ENCODE measurements at regions not wholly inside any gene's neighbourhood (a gene's known extent, or its start where the extent isn't known, plus 50 kb on each side); places are given as distances from the start of the nearest gene placed in this dataset.

- no peak for TF ChIP-seq NRF1 (conservative IDR thresholded peaks at IDR 0.05; ENCODE audit: low read depth, low read length)
- TF ChIP-seq YY1 (IDR thresholded peaks at IDR 0.05; ENCODE audit: low read depth, low read length), result no peak
- no peak for TF ChIP-seq RB1 (IDR thresholded peaks at IDR 0.05; ENCODE audit: borderline replicate concordance)
- no peak for TF ChIP-seq EED (IDR thresholded peaks at IDR 0.05; ENCODE audit: low read depth)
- no peak for TF ChIP-seq SP1 (IDR thresholded peaks at IDR 0.05; ENCODE audit: low read depth, low read length)
- TF ChIP-seq CTCF (IDR thresholded peaks at IDR 0.05 in 2 of 3, conservative IDR thresholded peaks at IDR 0.05 in 1 of 3; ENCODE audit: control insufficient read depth in 2 of 3, extremely low read depth in 1 of 3, insufficient read depth in 1 of 3, low read depth in 3 of 3, low read length in 3 of 3), result no peak
- no peak for TF ChIP-seq EGR1 (IDR thresholded peaks at IDR 0.05; ENCODE audit: borderline replicate concordance in 1 of 2, low read depth in 2 of 2, low read length in 2 of 2)
Observed at GRCh38 chr11:127496165-127496564, 495.6 kb upstream of the KIRREL3 start.

Measured in GM12878 (cell line).